MM.1S (cell line): ENCODE measurements at regions not wholly inside any gene's neighbourhood (a gene's known extent, or its start where the extent isn't known, plus 50 kb on each side); places are given as distances from the start of the nearest gene placed in this dataset.

ENCODE experiments used
- DNase-seq: peaks from one replicate; pipeline ENCODE4 v3.0.0-alpha.2; 2015
- H2AFZ ChIP-seq: fragments of 300-600 bp; sonication (generic); 2 replicates; pipeline ENCODE4 v1.6.0; 2016; ENCODE audit warnings: antibody characterized with exemption, low read length
- H3F3A ChIP-seq: fragments of 300-600 bp; sonication (generic); 2 replicates; pipeline ENCODE4 v1.6.1; 2016; ENCODE audit warnings: mild to moderate bottlenecking, antibody characterized with exemption, low read length, moderate library complexity, mixed read lengths; ENCODE audit not compliant: insufficient read depth
- H3K27ac ChIP-seq: fragments of 300-600 bp; sonication (generic); 2 replicates; pipeline ENCODE4 v1.5.1; 2016; ENCODE audit warnings: mild to moderate bottlenecking, low read length
- H3K27me3 ChIP-seq: fragments of 300-600 bp; sonication (generic); replicated peaks from 2 replicates; pipeline ENCODE4 v1.6.0; 2016; ENCODE audit warnings: low read length; ENCODE audit not compliant: insufficient read depth
- H3K36me3 ChIP-seq: fragments of 300-600 bp; sonication (generic); replicated peaks from 2 replicates; pipeline ENCODE4 v1.6.1; 2016; ENCODE audit warnings: mild to moderate bottlenecking, low read length, mixed read lengths; ENCODE audit not compliant: insufficient read depth
- H3K4me1 ChIP-seq: fragments of 300-600 bp; sonication (generic); 2 replicates; pipeline ENCODE4 v1.6.1; 2016; ENCODE audit warnings: low read length, mixed read lengths
- H3K4me2 ChIP-seq: fragments of 300-600 bp; sonication (generic); 2 replicates; pipeline ENCODE4 v1.6.0; 2016; ENCODE audit warnings: low read depth, low read length
- H3K4me3 ChIP-seq: fragments of 300-600 bp; sonication (generic); 2 replicates; pipeline ENCODE4 v1.5.1; 2016; ENCODE audit warnings: low read length, mixed read lengths
- H3K79me2 ChIP-seq: fragments of 300-600 bp; sonication (generic); 2 replicates; pipeline ENCODE4 v1.6.1; 2016; ENCODE audit warnings: mixed run types, low read length, mixed read lengths
- H3K9ac ChIP-seq: fragments of 300-600 bp; sonication (generic); 2 replicates; pipeline ENCODE4 v1.6.1; 2016; ENCODE audit warnings: low read length, mixed read lengths
- H3K9me2 ChIP-seq: fragments of 300-600 bp; sonication (generic); replicated peaks from 2 replicates; pipeline ENCODE4 v1.6.1; 2016; ENCODE audit warnings: mild to moderate bottlenecking, low read length, mixed read lengths; ENCODE audit not compliant: insufficient read depth
- H3K9me3 ChIP-seq: fragments of 300-600 bp; sonication (generic); replicated peaks from 2 replicates; pipeline ENCODE4 v1.6.1; 2016; ENCODE audit warnings: mild to moderate bottlenecking, low read length, mixed read lengths; ENCODE audit not compliant: insufficient read depth
- H4K20me1 ChIP-seq: fragments of 300-600 bp; sonication (generic); 2 replicates; pipeline ENCODE4 v1.6.1; 2016; ENCODE audit warnings: mild to moderate bottlenecking, low read length, moderate library complexity, mixed read lengths; ENCODE audit not compliant: insufficient read depth
- EZH2 ChIP-seq: fragments of 300-600 bp; sonication (generic); optimal IDR thresholded peaks from 2 replicates; pipeline ENCODE3; 2017; ENCODE audit warnings: low read depth, mild to moderate bottlenecking, antibody characterized with exemption, low read length, mixed read lengths
- EZH2phosphoT487 ChIP-seq: fragments of 300-600 bp; sonication (generic); IDR thresholded peaks from 2 replicates; pipeline ENCODE4 v1.6.1; 2018; ENCODE audit warnings: antibody characterized with exemption, low read length
- TF ChIP-seq, protein P1 (sequence below): fragments of 300-600 bp; sonication (generic); IDR thresholded peaks from 2 replicates; pipeline ENCODE4 v1.5.1; 2016; ENCODE audit warnings: antibody characterized with exemption, low read length, mixed read lengths

DNA sequence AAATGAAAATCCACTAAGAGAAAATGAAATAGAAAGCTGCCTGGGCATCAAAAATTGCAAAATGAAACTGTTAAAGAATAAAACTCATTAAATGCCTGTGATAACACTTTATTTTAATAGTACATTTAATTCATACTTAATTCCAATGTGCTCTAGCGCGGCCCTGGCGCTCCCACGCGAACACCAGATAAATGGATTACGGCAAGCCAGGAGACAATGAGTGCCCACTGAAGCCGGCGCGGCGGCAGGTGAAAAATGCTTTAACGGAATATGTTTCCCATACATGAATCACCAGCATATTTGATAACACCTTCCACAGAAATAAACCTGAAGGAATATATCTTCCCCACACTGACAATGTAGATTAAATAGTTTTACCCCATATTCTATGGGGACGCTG, 245.5 kb downstream of the RBFOX3 start:
- H3K9me2 ChIP-seq = no peaks in the 10 kb centered on the region
- TF ChIP-seq EZH2 (no peak), EZH2phosphoT487 (no peak)
- TF ChIP-seq, protein P1, sequence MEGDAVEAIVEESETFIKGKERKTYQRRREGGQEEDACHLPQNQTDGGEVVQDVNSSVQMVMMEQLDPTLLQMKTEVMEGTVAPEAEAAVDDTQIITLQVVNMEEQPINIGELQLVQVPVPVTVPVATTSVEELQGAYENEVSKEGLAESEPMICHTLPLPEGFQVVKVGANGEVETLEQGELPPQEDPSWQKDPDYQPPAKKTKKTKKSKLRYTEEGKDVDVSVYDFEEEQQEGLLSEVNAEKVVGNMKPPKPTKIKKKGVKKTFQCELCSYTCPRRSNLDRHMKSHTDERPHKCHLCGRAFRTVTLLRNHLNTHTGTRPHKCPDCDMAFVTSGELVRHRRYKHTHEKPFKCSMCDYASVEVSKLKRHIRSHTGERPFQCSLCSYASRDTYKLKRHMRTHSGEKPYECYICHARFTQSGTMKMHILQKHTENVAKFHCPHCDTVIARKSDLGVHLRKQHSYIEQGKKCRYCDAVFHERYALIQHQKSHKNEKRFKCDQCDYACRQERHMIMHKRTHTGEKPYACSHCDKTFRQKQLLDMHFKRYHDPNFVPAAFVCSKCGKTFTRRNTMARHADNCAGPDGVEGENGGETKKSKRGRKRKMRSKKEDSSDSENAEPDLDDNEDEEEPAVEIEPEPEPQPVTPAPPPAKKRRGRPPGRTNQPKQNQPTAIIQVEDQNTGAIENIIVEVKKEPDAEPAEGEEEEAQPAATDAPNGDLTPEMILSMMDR = no peak
- no peak overlapping the region for H3K9ac ChIP-seq

DNA sequence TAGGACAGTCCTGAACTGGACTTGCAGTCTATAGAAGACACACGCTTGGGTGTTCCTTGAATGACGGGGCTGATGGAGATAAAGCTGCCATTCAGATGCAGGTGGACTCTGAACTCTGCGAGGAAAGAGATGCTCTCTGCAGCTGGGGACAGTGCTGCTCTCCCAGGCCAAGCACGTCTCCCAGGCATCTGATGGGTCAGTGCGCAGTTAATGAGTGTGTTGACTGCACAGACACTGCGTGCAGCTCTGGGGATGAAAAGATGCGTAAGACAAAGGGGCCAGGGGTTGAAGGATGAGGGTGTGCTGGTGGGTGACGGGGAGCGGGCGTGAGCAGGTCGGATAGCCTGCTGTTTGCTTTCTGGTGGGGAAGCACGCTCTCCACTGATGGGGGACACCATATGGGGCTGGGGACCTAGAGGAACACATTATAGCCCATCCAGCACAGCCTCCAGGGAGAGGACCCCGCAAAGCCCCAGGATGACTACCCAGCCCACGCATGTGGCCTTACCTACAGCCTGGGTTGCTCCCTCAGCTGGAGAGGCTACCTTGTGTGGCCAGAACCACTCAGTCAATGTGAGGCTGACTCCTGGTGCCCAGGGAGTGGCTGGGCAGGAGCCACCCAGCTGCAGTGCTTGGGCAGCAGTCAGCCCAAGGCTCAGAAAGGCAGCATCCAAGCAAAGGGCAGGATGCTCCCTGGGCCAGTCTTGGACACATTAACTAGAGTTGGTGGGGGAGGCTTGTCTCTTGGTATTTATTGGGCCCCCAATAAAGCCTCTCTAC, 246.3 kb downstream of the RBFOX3 start:
- Histone ChIP-seq H3F3A (no peaks in the 10 kb centered on the region), H2AFZ (no peak overlapping the region), H3K27ac (no peak overlapping the region), H3K27me3 (peaks cover 100% of the 10 kb centered on the region), H3K9me3 (no peaks in the 10 kb centered on the region), H3K4me1 (no peaks in the 10 kb centered on the region), H3K9me2 (no peaks in the 10 kb centered on the region), H3K4me3 (no peak overlapping the region), H4K20me1 (no peaks in the 10 kb centered on the region), H3K9ac (no peak overlapping the region), H3K4me2 (no peak overlapping the region), H3K79me2 (no peaks in the 10 kb centered on the region), H3K36me3 (no peaks in the 10 kb centered on the region)
- TF ChIP-seq EZH2 = no peak
- TF ChIP-seq, protein P1 = no peak
- TF ChIP-seq EZH2phosphoT487 = no peak
- no peak for DNase-seq

More for the DNA sequence above, 245.5 kb downstream of the RBFOX3 start:
- Histone ChIP-seq H3K79me2 (no peaks in the 10 kb centered on the region), H3K27me3 (peaks cover 100% of the 10 kb centered on the region), H3F3A (no peaks in the 10 kb centered on the region), H3K36me3 (no peaks in the 10 kb centered on the region), H3K27ac (no peak overlapping the region), H3K9me3 (no peaks in the 10 kb centered on the region), H4K20me1 (no peaks in the 10 kb centered on the region), H3K4me2 (no peak overlapping the region), H2AFZ (no peak overlapping the region), H3K4me3 (no peak overlapping the region), H3K4me1 (no peaks in the 10 kb centered on the region)
- no peak for DNase-seq

GRCh38 chr17:79363552-79364275, 247.1 kb downstream of the RBFOX3 start:
- Histone ChIP-seq H3K9ac (no peak overlapping the region), H3K4me1 (no peaks in the 10 kb centered on the region), H3F3A (no peaks in the 10 kb centered on the region), H3K79me2 (no peaks in the 10 kb centered on the region), H3K36me3 (no peaks in the 10 kb centered on the region), H3K4me2 (no peak overlapping the region), H3K4me3 (no peak overlapping the region), H3K9me3 (no peaks in the 10 kb centered on the region), H3K27ac (no peak overlapping the region), H3K27me3 (peaks cover 100% of the 10 kb centered on the region), H3K9me2 (no peaks in the 10 kb centered on the region), H2AFZ (no peak overlapping the region), H4K20me1 (no peaks in the 10 kb centered on the region)
- DNase-seq = no peak
- TF ChIP-seq EZH2 = no peak
- TF ChIP-seq EZH2phosphoT487 = no peak
- TF ChIP-seq, protein P1 = no peak
